SIG-M5 (cell line): ENCODE measurements at regions not wholly inside any gene's neighbourhood (a gene's known extent, or its start where the extent isn't known, plus 50 kb on each side); places are given as distances from the start of the nearest gene placed in this dataset.

Experiments
- DNase-seq: peaks from one replicate; lab custom pipeline; 2025; lab: John Stamatoyannopoulos, UW

DNA sequence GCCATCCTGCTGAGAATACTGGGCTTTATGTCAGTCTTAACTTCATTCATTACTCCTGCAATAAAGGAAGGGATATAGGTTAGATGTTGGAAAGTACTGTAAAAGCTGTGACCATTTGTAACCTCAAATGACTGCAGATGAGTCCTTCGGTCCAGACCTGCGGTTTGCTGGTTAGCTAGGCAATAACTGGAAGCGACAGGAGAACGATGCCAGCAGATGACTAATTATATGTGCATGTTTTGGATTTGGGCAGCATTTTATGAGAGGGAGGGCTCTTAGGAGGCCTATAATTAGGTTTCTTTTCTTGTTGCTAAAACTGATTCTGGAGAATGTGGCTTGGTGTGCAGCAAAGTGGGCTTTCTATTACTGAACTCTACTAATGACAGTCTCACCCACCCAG, 205.6 kb downstream of the TMEM182 start:
- DNase-seq = no peak

GRCh38 chr2:102968375-102968774, 206.5 kb downstream of the TMEM182 start:
- no peak for DNase-seq

DNA sequence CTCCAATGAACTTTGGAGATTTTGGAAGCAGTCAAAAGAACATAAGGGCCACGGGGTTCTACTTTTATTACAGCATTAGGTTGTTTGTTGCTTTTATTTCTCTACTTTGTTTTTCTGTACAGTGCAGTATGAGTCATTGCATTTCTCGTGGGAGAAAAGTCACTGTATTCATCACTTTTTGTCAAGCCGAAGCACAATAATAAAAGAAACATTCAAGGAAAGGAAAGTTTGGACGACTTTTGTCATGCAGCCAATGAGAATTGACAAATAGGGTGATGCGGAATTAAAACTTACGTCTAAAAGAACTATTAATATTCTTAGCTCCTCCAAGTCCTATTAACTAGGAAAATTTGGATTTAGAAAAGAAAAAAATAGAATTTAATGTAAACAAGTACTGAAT, 209.9 kb downstream of the TMEM182 start:
- DNase-seq = no peak

- DNase-seq = no peak
Measured at GRCh38 chr2:102975996-102976975, 214.5 kb downstream of the TMEM182 start.

GRCh38 chr2:102977426-102978090, 215.7 kb downstream of the TMEM182 start:
- no peak for DNase-seq

GRCh38 chr2:102978091-102978490, 216.3 kb downstream of the TMEM182 start:
- no peak for DNase-seq

- DNase-seq = no peak
Measured at GRCh38 chr2:102979429-102979828, 217.6 kb downstream of the TMEM182 start.

DNA sequence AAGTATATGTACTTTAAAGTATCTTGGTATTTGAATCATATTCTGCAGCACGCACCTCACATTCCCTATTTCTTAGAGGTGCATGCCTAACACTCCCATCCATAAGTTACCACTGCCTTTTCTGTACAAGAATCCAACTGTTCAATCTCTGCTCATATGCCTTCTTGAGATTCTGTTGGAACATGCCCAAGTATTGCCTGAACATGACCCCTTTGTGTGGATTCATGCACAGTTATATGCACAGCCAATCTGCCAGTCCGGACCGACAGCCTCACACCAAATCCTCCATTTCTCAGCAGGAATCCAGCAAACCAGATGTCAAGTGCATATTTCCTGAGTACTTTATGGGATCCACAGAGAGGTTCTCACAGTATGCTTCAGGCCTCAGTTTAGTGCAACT, 222.0 kb downstream of the TMEM182 start:
- DNase-seq = no peak

GRCh38 chr2:102986826-102987490, 225.1 kb downstream of the TMEM182 start:
- no peak for DNase-seq

DNA sequence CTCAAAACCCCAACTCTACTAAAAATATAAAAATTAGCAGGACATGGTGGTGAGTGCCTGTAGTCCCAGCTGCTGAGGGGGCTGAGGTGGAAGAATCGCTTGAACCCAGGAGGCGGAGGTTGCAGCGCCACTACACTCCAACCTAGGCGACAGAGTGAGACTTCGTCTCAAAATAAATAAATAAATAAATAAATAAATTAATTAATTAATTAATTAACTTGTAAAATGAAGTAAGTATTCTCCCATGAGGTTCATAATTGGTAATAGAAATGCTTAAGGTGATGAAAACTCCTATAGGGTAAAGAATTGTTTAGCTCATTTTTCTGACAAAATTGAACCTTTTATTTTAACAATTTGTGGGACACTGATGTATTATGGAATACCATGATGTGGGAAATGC, 230.8 kb downstream of the TMEM182 start:
- no peak for DNase-seq

DNA sequence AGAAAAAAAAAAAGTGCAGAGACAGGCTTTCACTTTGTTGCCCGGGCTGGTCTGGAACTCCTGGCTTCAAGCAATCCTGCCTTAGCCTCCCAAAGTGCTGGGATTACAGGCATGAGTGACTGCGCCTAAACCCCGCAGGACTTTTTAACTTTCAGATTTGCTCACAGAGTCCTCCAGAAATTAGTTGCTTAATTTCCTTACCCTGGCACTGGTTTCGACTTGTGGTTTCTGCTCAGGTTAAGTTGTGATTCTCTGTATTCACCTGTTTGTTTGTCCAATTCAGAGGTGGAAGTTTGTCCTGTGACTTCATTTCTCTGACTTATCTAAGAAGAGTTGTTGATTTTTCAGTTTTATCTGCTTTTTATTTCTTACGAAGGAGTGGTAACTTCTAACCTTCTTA, 238.1 kb downstream of the TMEM182 start:
- DNase-seq = no peak

- DNase-seq = no peak
Measured at GRCh38 chr2:103002954-103003353, 241.1 kb downstream of the TMEM182 start.

GRCh38 chr2:103003750-103004260, 242.0 kb downstream of the TMEM182 start:
- no peak for DNase-seq

- no peak for DNase-seq
Measured at GRCh38 chr2:103004426-103004942, 242.7 kb downstream of the TMEM182 start.

DNA sequence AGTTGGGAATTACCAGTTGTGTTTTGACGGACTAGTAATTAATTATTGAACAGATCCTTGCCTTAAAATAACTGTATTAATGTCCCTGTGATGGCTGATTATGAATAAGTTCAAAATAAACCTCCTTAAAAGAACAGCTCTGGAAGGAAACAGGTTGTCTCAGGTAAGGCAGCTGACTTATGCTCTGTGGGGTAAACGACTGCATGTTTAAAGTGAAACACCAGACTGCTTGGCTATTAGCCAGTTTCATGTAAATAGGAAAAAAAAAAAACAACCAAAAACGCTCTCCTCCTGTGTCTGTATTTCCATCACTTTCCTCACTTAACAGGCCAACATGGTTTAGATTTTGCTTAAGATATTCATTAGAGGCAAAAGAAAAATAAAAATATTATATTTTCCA, 243.6 kb downstream of the TMEM182 start:
- no peak for DNase-seq

GRCh38 chr2:103007086-103007485, 245.3 kb downstream of the TMEM182 start:
- DNase-seq = no peak

- DNase-seq = no peak
Measured at GRCh38 chr2:103008586-103008985, 246.8 kb downstream of the TMEM182 start.

- DNase-seq = no peak
Measured at GRCh38 chr2:103009871-103010270, 248.0 kb downstream of the TMEM182 start.

DNA sequence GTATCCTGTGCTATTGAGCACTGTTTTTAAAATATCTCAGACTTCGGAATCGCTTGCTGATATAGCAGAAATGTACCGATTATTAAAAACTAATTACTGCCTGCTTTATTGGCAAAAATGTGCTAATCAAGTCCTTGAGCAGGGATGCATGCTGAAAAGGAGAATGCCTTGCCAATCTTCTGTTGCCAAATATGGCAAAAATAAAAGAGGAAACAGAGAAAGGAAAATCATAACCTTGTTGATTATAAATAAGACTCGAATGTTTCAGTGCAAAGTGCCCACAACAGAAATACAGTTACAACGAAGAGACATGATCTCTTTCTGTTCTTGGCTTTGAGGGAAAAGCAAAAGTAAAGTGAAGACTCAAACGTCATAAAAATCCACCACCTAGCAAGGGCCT, 248.5 kb downstream of the TMEM182 start:
- no peak for DNase-seq

GRCh38 chr2:103010751-103011150, 248.9 kb downstream of the TMEM182 start:
- no peak for DNase-seq

DNA sequence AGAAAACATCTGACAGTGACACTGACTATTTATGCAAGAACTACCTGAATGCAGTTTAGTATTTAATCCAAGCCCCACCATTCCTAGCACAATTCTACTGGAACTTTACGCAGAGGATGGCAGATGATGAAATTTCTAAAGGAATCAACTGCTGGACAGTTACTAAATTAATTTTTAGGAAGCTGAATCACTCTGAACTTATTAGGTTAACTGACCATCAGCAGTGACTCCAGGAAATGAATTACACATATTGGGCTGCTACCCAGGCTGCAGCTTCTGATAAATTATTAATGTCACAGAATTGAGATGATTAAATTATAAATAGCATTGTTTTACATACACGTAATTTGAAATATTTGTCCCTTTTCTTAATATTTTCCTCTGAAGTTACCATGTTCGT, 250.8 kb downstream of the TMEM182 start:
- DNase-seq = no peak

DNA sequence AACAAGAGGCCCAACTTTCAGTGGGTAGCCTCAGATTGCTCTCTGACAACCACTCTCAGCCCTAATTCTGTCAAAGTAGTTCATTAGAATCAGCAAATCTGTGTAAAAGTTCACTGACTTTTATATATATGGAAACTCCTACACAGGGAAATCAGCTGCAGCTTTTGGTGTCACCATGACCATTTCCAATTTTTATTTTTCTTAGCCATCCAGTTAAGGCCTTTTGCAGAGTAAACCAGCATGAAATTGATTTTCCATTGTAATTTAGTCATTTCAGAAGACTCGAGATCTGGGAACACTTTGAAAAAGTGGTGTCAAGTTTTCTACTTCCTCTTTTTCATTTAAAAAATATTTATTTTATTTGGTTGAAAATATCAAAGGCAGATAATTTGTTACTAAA, 263.2 kb downstream of the TMEM182 start:
- no peak for DNase-seq
